ENCODE measurements at regions not wholly inside any gene's neighbourhood (a gene's known extent, or its start where the extent isn't known, plus 50 kb on each side); places are given as distances from the start of the nearest gene placed in this dataset.

DNA sequence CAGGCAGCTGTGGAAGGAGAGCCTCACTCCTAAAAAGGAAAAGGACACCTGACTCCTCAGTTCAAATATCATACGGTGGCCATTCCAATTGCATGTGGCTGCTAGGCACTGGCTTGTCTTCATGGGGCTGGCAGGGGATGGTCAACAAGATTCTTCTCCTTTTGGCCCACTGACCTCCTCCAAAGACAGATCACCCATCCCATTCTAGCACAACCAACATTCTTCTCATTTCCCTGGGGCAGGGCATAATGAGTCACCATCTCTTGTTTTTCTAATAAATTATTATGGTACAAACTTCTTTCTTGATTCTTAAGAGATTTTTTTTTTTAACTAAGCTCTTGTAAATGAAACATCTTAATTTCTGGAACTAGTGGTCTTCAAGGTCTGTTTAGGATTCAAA is 136.7 kb upstream of the NBEA start:
- no peak for DNase-seq (ENCODE audit: low spot score)

DNA sequence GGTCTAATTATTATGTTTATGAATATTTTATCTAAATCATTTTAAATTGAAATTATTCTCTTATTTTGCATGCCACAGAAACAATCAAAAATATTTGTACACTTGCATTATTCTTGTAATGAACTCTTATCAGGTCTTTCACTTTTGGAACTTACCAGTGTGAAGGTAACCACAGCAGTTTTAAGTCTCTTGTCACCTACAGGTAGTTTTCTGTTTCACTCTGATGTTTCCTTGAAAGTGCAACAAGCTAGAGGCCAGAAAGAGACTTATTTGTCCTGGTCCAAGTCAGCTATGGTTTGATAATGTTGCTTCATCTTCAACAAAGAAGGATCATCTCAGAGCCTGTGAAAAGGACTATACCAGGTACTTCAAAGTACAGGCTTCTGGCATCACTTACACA is 133.4 kb upstream of the NBEA start:
- DNase-seq (ENCODE audit: low spot score): no peak

DNA sequence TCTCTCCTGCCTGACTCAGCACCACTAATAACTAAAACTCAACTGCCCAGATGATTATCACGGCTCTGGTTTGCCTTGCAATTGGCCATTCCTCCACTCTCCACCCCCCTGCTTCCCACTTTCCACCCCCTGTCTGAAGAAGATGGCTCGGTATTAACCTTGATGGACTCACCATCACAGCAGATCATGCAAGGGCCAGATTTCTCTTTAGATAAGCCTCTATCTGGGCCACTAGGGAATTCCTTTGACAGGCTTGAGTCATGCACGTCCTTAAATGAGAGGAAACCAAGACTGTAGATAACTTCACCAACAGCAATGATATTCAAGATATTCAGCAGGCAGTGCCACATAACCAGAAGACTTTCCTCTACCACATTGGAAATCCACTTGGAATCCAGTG is 131.1 kb upstream of the NBEA start:
- DNase-seq (ENCODE audit: low spot score): no peak

DNA sequence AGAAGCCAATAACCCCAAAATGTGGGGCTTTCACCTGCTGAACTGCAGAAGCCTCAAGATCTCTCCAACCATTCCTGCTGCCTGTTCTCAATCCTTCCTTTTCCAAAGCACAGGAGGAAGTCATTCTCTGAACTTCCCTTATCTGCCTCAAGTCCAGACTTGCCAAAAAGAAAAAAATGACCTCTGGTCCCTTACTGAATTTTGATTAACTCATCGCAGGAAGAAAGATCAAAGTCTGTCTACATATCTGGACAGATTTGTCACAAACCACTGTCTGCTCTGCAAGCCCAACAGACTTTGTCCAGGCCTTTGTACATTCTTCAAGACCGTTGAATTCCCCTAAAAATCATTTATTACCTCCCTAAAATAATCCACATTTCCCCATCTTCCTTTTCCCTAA is 126.5 kb upstream of the NBEA start:
- DNase-seq (ENCODE audit: low spot score): no peak

DNA sequence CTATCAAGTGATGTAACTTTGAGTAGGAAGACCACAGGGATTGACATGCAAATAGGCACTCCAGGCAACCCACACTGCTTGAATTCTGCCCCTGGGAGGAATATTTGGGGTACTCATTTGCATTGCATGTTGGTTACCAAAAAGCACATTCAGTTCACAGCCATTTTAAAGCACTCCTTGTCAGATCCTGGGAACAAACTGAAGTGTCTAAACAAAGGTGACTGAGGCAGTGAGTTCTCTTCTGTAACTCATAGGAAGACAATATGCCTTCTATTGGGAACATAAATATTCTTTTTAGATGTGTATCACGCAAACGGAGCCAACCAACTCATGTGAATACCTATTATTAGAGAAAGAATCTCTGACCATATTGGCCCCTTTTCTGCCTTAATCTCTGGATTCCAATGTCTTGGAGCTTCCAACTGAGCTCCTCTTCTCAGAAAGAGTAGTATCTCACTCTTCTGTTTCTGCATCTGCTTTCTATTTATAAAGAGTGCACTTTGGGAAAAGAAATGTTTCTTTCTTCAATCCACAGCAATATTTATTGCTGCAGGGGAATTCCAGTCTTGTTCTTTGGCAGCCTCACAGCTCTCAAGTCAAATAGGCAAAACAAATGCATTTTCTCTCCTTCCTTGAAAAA is 125.7 kb upstream of the NBEA start:
- no peak for DNase-seq (ENCODE audit: low spot score)

DNA sequence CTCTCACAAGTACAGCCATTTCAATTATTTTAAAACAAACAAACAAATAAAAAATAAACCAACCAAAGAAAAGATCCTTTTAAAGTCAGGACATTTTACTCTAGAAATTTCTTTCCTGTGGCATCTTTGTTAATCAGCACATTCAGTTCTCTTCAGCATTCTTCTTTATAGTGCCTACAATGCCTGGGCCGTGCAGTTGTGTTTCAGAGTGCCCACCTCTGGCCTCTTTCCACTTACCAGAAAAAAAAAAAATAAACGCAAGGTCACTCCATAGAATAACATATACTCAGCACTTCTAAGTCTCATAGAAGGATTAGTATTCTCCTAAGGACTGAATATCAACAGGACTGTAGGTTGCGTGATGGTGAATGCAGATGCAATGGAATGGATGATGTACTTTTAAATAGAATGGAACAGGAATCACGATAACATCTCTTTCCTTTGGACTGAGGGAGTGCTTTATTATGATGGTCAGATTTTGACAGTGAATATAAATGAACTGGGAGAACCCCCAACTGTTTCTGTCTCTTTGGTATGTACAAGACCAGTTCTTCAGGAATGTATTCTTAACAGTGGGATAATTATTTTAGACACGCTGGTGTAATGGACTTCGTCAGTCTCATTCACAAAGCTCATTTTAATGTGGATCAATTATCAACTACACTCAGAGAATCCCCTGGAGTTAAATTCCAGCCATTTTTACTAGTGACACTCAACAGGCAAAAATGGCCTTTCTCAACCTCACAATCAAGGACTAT is 125.0 kb upstream of the NBEA start:
- no peak for DNase-seq (ENCODE audit: low spot score)

DNA sequence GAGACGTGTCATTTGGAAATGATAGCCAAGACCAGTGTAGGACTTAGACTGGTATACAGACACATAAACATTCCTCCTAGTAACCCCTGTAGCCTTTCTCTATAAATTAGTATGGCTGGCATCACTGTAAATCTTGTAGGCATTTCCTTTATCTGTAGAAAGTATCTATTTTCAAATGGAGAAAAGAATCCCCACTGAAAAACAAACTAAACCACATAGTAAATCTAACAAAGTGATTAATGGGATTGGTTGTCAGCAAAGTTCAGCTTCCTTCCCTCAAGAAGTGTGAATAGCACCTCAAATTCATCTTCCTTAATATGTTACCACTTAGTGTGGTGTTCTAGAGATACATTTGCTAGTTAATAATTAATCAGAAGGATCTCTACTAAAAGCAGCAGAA is 119.4 kb upstream of the NBEA start:
- DNase-seq (ENCODE audit: low spot score): no peak

DNA sequence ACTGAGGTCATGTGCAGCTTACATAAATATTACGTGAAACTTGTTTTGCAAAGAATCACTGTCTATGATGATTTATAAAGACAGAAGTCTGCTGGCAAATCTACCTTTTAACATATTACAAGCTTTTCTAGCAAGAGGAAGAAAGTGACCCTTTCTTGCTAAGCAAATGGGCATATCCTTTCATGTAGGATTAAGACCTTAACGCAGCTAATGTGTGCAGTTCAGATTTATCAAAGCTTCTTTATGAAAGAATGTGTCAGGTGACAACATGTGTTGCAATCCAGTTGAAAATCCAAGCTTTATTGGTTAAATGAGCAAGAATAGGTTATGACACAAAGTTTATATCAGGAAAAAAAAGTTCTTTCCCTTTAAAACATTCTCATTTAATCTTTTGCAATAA is 115.6 kb upstream of the NBEA start:
- DNase-seq (ENCODE audit: low spot score): no peak

DNA sequence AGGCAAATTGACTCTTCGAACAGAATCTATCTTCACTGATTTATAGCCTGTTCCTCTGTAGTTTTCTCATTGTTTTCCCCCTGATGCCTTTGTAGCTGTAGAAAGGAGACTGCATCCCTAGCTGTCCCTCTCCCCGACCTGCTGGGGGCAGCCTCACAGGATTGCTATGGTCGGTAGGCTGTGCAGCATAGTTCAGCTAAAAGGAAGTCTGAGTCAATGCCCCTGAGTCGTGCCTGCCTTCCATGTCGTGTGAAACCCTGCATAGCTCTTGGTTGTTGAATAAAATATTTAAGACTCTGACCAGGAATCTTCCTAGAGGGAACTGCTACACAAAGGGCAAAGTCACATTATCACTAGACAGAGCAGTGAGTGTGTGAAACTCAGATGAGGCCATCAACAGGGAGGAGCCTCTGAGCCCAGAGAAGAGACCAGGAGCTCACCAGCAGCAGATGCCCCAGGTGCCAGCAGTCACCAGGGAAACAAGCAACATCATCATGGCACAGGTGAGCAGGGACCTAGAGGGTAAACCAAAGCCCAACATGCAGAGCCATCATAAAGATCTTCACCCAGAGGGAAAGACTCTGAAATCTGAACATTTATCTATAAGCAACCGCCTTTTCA is 108.4 kb upstream of the NBEA start:
- peak; percentile 4 for DNase-seq (ENCODE audit: low spot score)

DNA sequence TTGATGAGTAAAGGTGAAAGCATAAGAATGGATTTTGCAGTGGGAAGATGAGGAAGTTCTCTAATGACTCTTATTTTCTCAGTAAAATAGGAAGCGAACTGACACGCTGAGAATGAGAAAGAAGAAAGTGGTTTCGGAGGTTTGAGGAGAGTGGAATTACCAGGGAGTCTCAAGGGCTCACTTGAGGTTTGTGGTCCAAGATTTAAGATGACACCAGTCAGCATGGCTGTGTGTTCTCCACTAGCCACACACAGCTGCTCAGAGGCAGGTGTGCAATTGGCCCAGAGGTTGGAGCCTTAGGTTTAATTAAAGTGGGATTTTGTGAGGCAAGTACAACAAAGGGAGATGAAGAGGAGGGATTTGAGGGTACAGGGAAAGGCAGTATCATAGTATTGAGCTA is 99.6 kb upstream of the NBEA start:
- DNase-seq (ENCODE audit: low spot score): no peak

DNA sequence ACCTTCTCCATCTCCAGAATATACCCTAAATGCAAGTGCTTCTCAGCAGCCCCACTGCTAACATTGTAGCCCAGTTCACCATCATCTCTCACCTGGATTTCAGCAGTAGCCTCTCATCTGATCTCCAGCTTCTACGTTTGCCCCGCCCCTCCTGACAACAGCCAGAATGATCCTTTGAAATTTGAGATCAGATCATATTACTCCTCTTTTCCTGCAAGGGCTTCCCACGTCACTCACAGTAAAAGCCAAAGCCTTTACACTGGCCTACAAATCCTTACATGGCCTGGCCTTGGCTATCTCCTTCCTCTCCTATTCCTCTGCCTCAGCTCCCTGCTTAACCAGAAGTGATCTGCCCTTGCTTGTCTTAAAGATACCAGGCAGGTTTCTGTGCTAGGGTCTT is 94.3 kb upstream of the NBEA start:
- DNase-seq (ENCODE audit: low spot score): no peak

DNA sequence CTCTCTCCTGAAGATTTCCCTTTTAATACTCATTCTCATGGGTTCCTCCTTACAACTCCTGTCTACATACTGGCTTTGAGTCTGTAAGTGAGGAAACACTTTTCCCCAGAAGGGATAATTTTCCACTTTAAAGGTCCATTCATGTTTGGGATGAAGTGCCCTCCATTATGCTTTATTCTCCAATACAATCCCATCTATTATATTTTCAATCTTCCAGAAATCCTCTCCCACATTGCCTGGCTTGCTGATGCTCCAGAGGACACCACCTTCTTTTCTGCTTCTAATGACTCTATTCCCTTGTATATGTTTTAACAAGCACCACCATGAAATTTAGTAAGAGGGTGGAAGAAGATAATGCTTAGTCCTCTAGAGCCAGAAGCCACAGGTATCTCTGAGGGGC is 92.7 kb upstream of the NBEA start:
- DNase-seq (ENCODE audit: low spot score): no peak

DNA sequence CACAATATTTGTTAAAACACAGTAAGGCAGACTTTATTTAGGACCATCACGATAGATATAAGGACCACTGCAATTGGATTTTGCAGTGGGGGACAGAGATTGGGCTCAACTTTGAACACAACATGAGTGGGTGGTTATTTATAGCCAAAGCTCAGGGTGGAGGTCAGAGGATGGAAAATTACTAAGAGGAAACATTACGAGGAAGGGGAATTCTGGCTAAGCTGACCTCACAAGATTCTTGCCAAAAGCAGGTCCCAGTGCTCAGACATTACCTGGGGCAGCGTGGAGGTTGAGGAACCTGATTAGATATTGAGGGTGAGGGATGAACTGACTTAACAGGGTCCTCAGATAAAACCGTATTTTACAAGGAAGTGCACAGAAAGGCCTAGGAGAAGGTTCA is 88.9 kb upstream of the NBEA start:
- no peak for DNase-seq (ENCODE audit: low spot score)

DNA sequence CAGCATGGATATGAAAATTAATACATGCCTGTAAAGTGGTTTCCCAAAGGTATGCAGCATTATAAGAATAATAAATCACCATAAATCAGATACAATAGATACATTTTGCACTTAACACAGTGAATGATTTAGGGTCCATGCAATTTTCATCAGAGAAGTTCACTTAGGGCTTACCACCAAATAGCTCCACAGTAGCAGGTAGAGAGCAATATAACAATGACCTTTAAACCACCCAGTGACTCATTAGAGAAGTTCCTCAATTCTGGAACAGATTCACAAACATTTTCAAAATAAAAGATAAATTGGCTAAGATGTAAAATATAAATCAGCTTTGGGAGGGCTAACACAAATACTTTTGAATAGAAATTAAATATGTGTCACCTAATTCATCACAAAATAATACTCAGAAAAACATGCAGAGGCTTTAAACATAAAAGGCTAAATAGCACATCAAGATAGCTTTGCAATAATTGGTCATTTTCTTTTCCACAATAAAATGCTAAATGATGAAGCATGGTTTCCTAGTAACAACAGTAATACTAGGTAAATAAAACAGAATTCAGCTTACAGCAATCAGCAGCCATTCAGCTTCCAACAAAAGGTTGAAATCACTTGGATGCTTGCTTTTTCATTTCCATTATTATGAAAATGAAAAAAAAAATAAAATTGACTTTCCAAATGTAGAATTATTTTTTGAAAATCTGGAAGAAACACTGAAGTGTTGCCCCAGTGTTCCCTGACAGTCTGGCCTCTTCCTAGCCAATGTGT is 84.3 kb upstream of the NBEA start:
- no peak for DNase-seq (ENCODE audit: low spot score)

DNA sequence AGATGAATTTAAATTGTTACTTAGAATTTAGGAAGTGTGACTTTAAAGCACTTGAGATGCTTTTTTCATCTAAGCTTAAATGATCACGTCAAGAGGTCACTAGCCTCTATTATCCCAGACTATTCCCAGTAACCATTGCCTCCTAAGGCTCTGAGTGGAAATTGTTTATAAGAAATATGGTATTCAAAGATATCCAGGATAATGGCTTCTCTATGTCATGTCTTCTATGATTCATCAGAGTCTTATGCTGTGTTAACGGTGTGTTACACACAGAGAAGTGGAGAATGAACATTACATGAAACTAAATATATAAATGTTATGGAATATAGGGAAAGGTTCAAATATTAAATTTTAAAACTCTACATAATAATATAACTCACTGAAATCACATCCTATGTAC is 79.8 kb upstream of the NBEA start:
- no peak for DNase-seq (ENCODE audit: low spot score)

DNA sequence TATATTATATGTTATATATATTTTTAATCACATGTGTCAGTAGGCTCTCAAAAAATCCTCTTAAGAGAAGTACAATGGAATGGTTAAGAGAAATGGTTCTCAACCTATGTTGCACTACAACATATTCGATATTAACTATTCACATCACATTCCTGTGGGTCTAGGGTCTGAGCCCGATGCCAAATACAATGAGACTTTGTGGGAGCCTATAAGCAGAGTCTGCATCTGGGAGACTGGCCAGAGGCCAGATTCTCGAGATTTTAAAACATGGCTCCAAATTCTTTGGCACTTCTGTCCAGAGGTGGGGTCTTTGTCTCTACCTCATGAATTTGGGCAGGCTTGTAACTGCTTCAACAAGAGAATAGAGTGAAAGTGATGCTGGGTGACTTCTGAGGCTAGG is 79.4 kb upstream of the NBEA start:
- DNase-seq (ENCODE audit: low spot score): no peak

DNA sequence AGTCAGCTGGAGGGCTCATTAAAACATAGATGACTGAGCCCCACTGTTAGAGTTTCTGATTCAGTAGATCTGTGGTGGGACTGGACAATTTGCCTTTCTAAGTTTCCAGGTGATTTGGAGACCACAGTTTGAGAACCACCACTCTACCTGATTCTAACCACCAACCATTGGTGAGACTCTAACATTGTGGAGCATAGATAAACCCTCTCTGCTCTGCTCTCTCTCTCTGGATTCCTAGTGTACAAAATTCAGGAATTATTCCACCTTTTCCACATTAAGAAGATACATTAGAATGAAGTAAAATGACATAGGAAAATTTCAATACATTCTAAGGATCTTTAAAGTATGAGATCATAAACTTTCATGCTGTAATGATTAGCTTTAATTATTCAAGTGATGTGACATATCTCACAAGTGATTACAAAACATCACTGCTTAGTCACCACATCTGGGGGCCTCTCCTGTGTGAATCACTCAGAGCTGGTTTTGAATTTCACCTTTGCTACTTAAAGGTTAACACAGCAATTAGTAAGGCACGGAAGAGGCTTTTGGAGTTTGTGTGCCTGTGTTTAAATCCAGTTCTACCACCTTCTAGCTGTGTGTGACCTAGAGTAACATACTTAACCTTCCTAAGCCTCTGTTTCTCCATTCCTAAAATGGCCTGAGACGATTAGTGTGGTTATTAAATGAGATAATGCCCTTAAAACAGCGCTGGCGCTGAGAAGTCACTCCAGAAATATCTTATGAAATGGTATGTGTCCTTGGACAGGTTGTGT is 78.5 kb upstream of the NBEA start:
- DNase-seq (ENCODE audit: low spot score): peak; percentile 72

DNA sequence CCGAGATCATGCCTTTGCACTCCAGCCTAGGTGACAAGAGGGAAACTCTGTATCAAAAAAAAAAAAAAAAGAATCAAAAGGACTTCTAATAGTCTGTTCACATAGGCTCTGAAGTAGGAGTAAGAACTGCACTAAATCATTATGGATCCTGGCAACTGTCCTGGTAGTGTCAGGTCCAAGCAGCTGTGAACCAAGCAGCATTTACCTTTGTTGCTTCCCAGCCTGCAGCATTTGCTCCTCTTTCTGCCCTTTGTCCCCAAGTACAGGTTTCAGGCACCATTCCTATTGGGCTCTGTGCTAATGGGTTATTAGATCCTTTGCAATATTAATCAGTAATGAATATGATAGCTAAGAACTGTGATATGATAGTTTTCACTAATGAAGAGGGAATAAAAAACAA is 77.4 kb upstream of the NBEA start:
- DNase-seq (ENCODE audit: low spot score): no peak

DNA sequence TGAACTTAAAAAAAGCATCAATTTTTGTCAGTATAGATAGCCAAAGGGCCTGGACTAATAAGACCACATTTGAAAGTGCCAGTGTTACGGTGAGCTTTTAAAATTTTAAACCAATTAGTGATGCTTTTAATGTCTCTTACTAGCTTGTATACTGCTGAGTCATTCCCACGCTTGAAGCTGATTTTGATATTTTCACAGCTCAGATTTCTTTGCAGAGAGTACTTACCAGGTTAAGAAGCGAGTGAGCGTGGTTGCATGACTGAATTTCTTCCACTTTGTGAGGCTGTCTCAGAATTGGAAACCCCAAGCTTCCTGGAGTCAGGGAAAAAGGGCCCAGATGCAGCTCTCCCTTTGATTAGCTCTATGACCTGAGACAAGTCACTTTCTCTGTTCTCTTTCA is 74.5 kb upstream of the NBEA start:
- DNase-seq (ENCODE audit: low spot score): peak; percentile 24

DNA sequence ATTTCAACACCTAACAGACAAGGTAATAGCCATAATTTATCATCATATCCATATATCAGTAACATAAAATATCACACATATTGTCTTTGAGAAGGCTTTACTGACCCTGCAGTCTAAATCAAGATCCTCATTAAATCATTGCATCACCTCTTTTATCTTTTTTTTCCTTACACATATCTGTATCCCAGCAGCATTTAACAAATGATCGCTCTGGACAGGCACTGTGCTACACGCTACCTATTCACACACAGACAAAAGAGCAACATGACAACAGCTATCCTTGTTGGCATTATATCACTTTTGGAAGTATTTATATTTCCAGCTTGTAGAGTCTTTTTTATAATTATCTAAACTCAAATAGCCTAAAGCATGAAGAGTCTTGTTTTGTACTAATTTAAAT is 73.3 kb upstream of the NBEA start:
- DNase-seq (ENCODE audit: low spot score): no peak

DNA sequence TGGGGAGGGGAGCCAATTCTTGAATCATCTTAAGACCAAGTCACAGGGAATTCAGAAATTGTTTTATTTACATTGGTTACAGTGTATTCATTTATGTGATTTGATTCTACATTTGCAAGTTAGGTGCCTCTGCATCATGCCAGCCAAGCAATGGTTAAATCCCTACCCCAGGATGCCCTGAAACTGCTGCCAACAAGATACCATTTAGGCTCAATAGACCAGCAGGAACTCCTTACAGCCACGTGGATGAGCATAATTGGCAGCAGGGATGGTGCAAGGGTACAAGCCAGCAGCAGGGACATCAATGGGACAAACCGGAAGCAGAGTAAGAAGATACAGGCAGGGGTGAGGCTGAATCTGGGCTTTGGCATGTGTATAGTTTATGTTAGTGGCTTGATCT is 72.4 kb upstream of the NBEA start:
- DNase-seq (ENCODE audit: low spot score): no peak

DNA sequence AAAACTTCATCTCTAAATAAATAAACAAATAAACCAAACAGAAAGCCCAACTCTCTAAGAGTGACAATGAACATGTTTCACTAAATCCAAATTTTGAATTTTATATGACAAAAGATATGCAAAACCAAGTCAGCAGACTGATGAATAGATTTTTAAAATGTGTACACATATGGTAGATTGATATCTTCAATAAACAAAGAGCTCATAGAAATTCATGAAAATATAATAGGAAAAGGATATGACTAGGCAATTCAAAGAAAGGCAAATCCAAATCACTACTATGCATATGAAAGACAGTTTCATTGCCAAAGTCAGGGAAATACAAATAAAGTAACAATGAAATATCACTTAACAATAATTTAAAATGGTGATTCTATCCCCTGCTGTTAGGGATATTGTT is 63.7 kb upstream of the NBEA start:
- DNase-seq (ENCODE audit: low spot score): no peak

Measured in H4 (cell line).